Hepatocyte (in vitro differentiated cells): ENCODE measurements at regions not wholly inside any gene's neighbourhood (a gene's known extent, or its start where the extent isn't known, plus 50 kb on each side); places are given as distances from the start of the nearest gene placed in this dataset.

Source experiments
- DNase-seq: peaks from one replicate; pipeline ENCODE4 v3.0.0-alpha.2; 2016; ENCODE audit warnings: low spot score
- H2AFZ ChIP-seq: fragments of 200-600 bp; sonication (generic); 2 replicates; pipeline ENCODE4 v1.6.0; 2016; ENCODE audit warnings: antibody characterized with exemption, mild to moderate bottlenecking
- H3K27ac ChIP-seq: fragments of 200-600 bp; sonication (generic); 2 replicates; pipeline ENCODE4 v1.5.1; 2016; ENCODE audit warnings: mild to moderate bottlenecking
- H3K27me3 ChIP-seq: fragments of 200-600 bp; sonication (generic); 2 replicates; pipeline ENCODE4 v1.6.1; 2016
- H3K36me3 ChIP-seq: fragments of 200-600 bp; sonication (generic); replicated peaks from 2 replicates; pipeline ENCODE4 v1.5.1; 2016; ENCODE audit warnings: low read depth; ENCODE audit not compliant: insufficient read depth
- H3K4me1 ChIP-seq: fragments of 200-600 bp; sonication (generic); 2 replicates; pipeline ENCODE4 v1.5.1; 2016; ENCODE audit warnings: mild to moderate bottlenecking, moderate library complexity; ENCODE audit not compliant: insufficient read depth
- H3K4me2 ChIP-seq: fragments of 200-600 bp; sonication (generic); 2 replicates; pipeline ENCODE4 v1.6.0; 2016
- H3K4me3 ChIP-seq: fragments of 200-600 bp; sonication (generic); 2 replicates; pipeline ENCODE4 v1.5.1; 2016; ENCODE audit warnings: mild to moderate bottlenecking
- H3K79me2 ChIP-seq: fragments of 200-600 bp; sonication (generic); 2 replicates; pipeline ENCODE4 v1.6.0; 2017; ENCODE audit warnings: mild to moderate bottlenecking
- H3K9me2 ChIP-seq: fragments of 200-600 bp; sonication (generic); replicated peaks from 2 replicates; pipeline ENCODE4 v1.6.0; 2017; ENCODE audit warnings: mild to moderate bottlenecking; ENCODE audit not compliant: insufficient read depth
- H3K9me3 ChIP-seq: fragments of 200-600 bp; sonication (generic); 2 replicates; pipeline ENCODE4 v1.5.1; 2016; ENCODE audit warnings: low read depth, mild to moderate bottlenecking
- H4K20me1 ChIP-seq: fragments of 200-600 bp; sonication (generic); 2 replicates; pipeline ENCODE4 v1.6.0; 2016; ENCODE audit warnings: mild to moderate bottlenecking; ENCODE audit not compliant: insufficient read depth, poor library complexity, severe bottlenecking
- CTCF ChIP-seq: fragments of 200-600 bp; sonication (generic); IDR thresholded peaks from 2 replicates; pipeline ENCODE4 v1.5.1; 2016; ENCODE audit warnings: antibody characterized with exemption, mild to moderate bottlenecking; ENCODE audit not compliant: poor library complexity
- EZH2 ChIP-seq: fragments of 200-600 bp; sonication (generic); IDR thresholded peaks from 2 replicates; pipeline ENCODE4 v1.6.1; 2016; ENCODE audit warnings: antibody characterized with exemption, mild to moderate bottlenecking, borderline replicate concordance
- EZH2phosphoT487 ChIP-seq: fragments of 200-600 bp; sonication (generic); IDR thresholded peaks from one replicate; pipeline ENCODE4 v1.6.1; 2018; ENCODE audit warnings: antibody characterized with exemption, mild to moderate bottlenecking, low read depth, moderate library complexity; ENCODE audit not compliant: unreplicated experiment, severe bottlenecking
- WGBS: methylation state at CpG from one replicate; pipeline ENCODE4 v1.1.6; 2016; ENCODE audit warnings: low lambda C conversion rate; ENCODE audit errors: missing lambda C conversion rate; 5-methylcytosine and 5-hydroxymethylcytosine counted together

GRCh38 chr3:16697443-16698147 lies 92.4 kb upstream of the DAZL start:
- no peak overlapping the region for H3K27ac ChIP-seq
- no peaks in the 10 kb centered on the region for H3K4me1 ChIP-seq
- no peaks in the 10 kb centered on the region for H3K36me3 ChIP-seq
- WGBS, result 82% methylated on average over 1 of the region's 1 CpG
- H3K9me2 ChIP-seq, result no peaks in the 10 kb centered on the region
- no peaks in the 10 kb centered on the region for H4K20me1 ChIP-seq
- no peaks in the 10 kb centered on the region for H3K79me2 ChIP-seq
- H2AFZ ChIP-seq, result no peak overlapping the region
- H3K27me3 ChIP-seq, result no peaks in the 10 kb centered on the region
- no peak overlapping the region for H3K4me3 ChIP-seq
- peak; percentile 33 for DNase-seq
- H3K4me2 ChIP-seq, result peak overlapping the region; percentile 12
- TF ChIP-seq EZH2 (no peak), EZH2phosphoT487 (peak; percentile 64), CTCF (no peak)
- H3K9me3 ChIP-seq, result no peaks in the 10 kb centered on the region

GRCh38 chr3:16700651-16701050 lies 95.4 kb upstream of the DAZL start:
- no peak for DNase-seq
- H3K4me2 ChIP-seq, result no peak overlapping the region
- H3K9me2 ChIP-seq, result no peaks in the 10 kb centered on the region
- no peak overlapping the region for H3K4me3 ChIP-seq
- H4K20me1 ChIP-seq, result no peaks in the 10 kb centered on the region
- H3K36me3 ChIP-seq, result no peaks in the 10 kb centered on the region
- H2AFZ ChIP-seq, result no peak overlapping the region
- H3K4me1 ChIP-seq, result no peaks in the 10 kb centered on the region
- H3K27me3 ChIP-seq, result no peaks in the 10 kb centered on the region
- no peak overlapping the region for H3K27ac ChIP-seq
- no peak for TF ChIP-seq CTCF
- no peaks in the 10 kb centered on the region for H3K9me3 ChIP-seq
- H3K79me2 ChIP-seq, result no peaks in the 10 kb centered on the region

- Histone ChIP-seq H3K4me2 (no peak overlapping the region), H4K20me1 (no peaks in the 10 kb centered on the region), H3K9me3 (no peaks in the 10 kb centered on the region), H3K4me1 (no peaks in the 10 kb centered on the region), H3K27ac (no peak overlapping the region), H2AFZ (no peak overlapping the region), H3K79me2 (no peaks in the 10 kb centered on the region), H3K4me3 (no peak overlapping the region), H3K36me3 (no peaks in the 10 kb centered on the region), H3K27me3 (no peaks in the 10 kb centered on the region), H3K9me2 (no peaks in the 10 kb centered on the region)
- TF ChIP-seq EZH2 (no peak), CTCF (no peak)
- DNase-seq, result no peak
- 80% methylated on average over 2 of the region's 2 CpGs for WGBS
Measured at GRCh38 chr3:16704941-16705340, 99.7 kb upstream of the DAZL start.

- Histone ChIP-seq H3K4me3 (no peak overlapping the region), H4K20me1 (no peaks in the 10 kb centered on the region), H3K36me3 (no peaks in the 10 kb centered on the region), H3K9me2 (no peaks in the 10 kb centered on the region), H3K4me2 (no peak overlapping the region), H3K27me3 (no peaks in the 10 kb centered on the region), H2AFZ (no peak overlapping the region), H3K9me3 (no peaks in the 10 kb centered on the region), H3K79me2 (no peaks in the 10 kb centered on the region), H3K27ac (no peak overlapping the region), H3K4me1 (no peaks in the 10 kb centered on the region)
- no peak for TF ChIP-seq EZH2phosphoT487
- TF ChIP-seq EZH2, result no peak
- no peak for TF ChIP-seq CTCF
- no peak for DNase-seq
- 62% methylated on average over 4 of the region's 4 CpGs for WGBS
Measured at GRCh38 chr3:16707260-16707659, 102.0 kb upstream of the DAZL start.
